Neuronal stem cell (in vitro differentiated cells): ENCODE measurements at regions not wholly inside any gene's neighbourhood (a gene's known extent, or its start where the extent isn't known, plus 50 kb on each side); places are given as distances from the start of the nearest gene placed in this dataset.

Source experiments
- DNase-seq: peaks from one replicate; pipeline ENCODE4 v3.0.0-alpha.2; 2013; ENCODE audit warnings: low spot score
- H2AFZ ChIP-seq: one replicate; pipeline ENCODE4 v1.6.1; 2013; ENCODE audit warnings: mild to moderate bottlenecking, low read length, inconsistent platforms
- H2AK5ac ChIP-seq: 2 replicates; pipeline ENCODE4 v1.6.1; 2013; ENCODE audit warnings: low read depth, mild to moderate bottlenecking, inconsistent platforms, low read length, moderate library complexity, mixed read lengths
- H2BK120ac ChIP-seq: 2 replicates; pipeline ENCODE4 v1.6.1; 2013; ENCODE audit warnings: low read depth, mild to moderate bottlenecking, inconsistent platforms, low read length, moderate library complexity, mixed read lengths
- H2BK12ac ChIP-seq: one replicate; pipeline ENCODE4 v1.6.1; 2013; ENCODE audit warnings: low read length, inconsistent platforms
- H2BK15ac ChIP-seq: 2 replicates; pipeline ENCODE4 v1.6.1; 2013; ENCODE audit warnings: mild to moderate bottlenecking, low read length, inconsistent platforms, mixed read lengths
- H2BK5ac ChIP-seq: one replicate; pipeline ENCODE4 v1.6.1; 2013; ENCODE audit warnings: inconsistent platforms, mild to moderate bottlenecking, low read length, moderate library complexity
- H3K14ac ChIP-seq: one replicate; pipeline ENCODE4 v1.6.1; 2013; ENCODE audit warnings: low read length, inconsistent platforms
- H3K18ac ChIP-seq: 2 replicates; pipeline ENCODE4 v1.6.1; 2013; ENCODE audit warnings: low read length, inconsistent platforms
- H3K23ac ChIP-seq: 2 replicates; pipeline ENCODE4 v1.6.1; 2013; ENCODE audit warnings: low read depth, mild to moderate bottlenecking, mixed read lengths, low read length, inconsistent platforms; ENCODE audit not compliant: poor library complexity
- H3K27ac ChIP-seq: replicated peaks from 3 replicates; pipeline ENCODE4 v1.5.1; 2013; ENCODE audit warnings: low read length, inconsistent platforms
- H3K27me3 ChIP-seq, 3 experiments: 2 replicates each; pipeline ENCODE4 v1.6.1; 2013; ENCODE audit warnings: low read length in 3 of 3, mild to moderate bottlenecking in 2 of 3, inconsistent platforms in 1 of 3, low read depth in 1 of 3, mixed read lengths in 1 of 3, moderate library complexity in 1 of 3; ENCODE audit not compliant: control insufficient read depth in 3 of 3, insufficient read depth in 3 of 3
- H3K36me3 ChIP-seq, 2 donors: replicated peaks in 1 of 2; 2 replicates each; pipeline ENCODE4 v1.6.1; 2013; ENCODE audit warnings: low read length in 2 of 2; ENCODE audit not compliant: control insufficient read depth in 2 of 2, insufficient read depth in 2 of 2
- H3K4ac ChIP-seq: 2 replicates; pipeline ENCODE4 v1.6.1; 2013; ENCODE audit warnings: inconsistent platforms, mild to moderate bottlenecking, low read length, moderate library complexity
- H3K4me1 ChIP-seq, 2 donors: 1 replicate in 1 of 2; 2 replicates in 1 of 2; pipeline ENCODE4 v1.6.1; 2013; ENCODE audit warnings: low read length in 2 of 2, low read depth in 1 of 2; ENCODE audit not compliant: control insufficient read depth in 2 of 2, insufficient read depth in 1 of 2
- H3K4me2 ChIP-seq: one replicate; pipeline ENCODE4 v1.6.1; 2013; ENCODE audit warnings: mild to moderate bottlenecking, low read length, inconsistent platforms; ENCODE audit not compliant: insufficient read depth, poor library complexity, severe bottlenecking
- H3K4me3 ChIP-seq, 2 donors: 2 replicates each; pipeline ENCODE4 v1.5.1; 2013; ENCODE audit warnings: low read length in 2 of 2, mild to moderate bottlenecking in 2 of 2, inconsistent platforms in 1 of 2, moderate library complexity in 1 of 2
- H3K79me1 ChIP-seq: one replicate; pipeline ENCODE4 v1.6.1; 2013; ENCODE audit warnings: low read depth, mild to moderate bottlenecking, inconsistent platforms, low read length, moderate library complexity
- H3K9ac ChIP-seq: one replicate; pipeline ENCODE4 v1.6.1; 2013; ENCODE audit warnings: mild to moderate bottlenecking, low read depth, low read length, inconsistent platforms; ENCODE audit not compliant: poor library complexity
- H3K9me3 ChIP-seq, 2 donors: replicated peaks in 1 of 2; 2 replicates each; pipeline versions ENCODE3 to v1.6.1; 2013; ENCODE audit warnings: low read length in 2 of 2, mild to moderate bottlenecking in 2 of 2, inconsistent platforms in 1 of 2, low read depth in 1 of 2, mixed read lengths in 1 of 2, moderate library complexity in 1 of 2; ENCODE audit not compliant: control insufficient read depth in 2 of 2, insufficient read depth in 1 of 2
- H4K8ac ChIP-seq: one replicate; pipeline ENCODE4 v1.6.1; 2013; ENCODE audit warnings: low read depth, mild to moderate bottlenecking, inconsistent platforms, low read length, moderate library complexity
- H4K91ac ChIP-seq: one replicate; pipeline ENCODE4 v1.6.1; 2013; ENCODE audit warnings: low read length, low read depth, mild to moderate bottlenecking, inconsistent platforms; ENCODE audit not compliant: poor library complexity
- WGBS, 2 donors: extraction: QIAGEN DNeasy Blood & Tissue Kit; methylation state at CpG; one replicate each; pipeline ENCODE4 v1.1.7; 2013; ENCODE audit warnings: missing lambda C conversion rate in 2 of 2, mixed read lengths in 1 of 2; ENCODE audit not compliant: insufficient read length in 2 of 2, insufficient replicate concordance in 1 of 2; ENCODE audit errors: extremely low coverage in 2 of 2; 5-methylcytosine and 5-hydroxymethylcytosine counted together

DNA sequence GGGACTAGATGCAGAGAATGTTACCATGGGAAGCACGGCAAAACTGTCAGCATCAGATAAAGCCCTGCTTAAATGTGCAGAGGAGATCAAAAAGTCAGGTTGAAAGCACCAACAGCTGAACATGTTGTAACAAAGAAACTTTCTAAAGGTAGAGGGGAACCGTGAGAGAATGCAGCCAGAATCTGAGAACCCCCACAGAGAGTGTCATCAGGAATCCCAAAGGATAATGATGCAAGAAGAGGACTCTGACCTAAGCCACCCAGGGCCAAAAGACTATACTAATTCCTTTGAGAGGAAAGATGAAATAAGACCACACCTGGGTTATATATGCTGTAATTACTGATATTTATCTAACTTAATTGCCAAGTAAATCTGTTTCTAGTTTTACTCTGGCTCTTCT, 116.6 kb downstream of the PCSK1 start:
- Histone ChIP-seq H3K9me3 (no peaks in the 10 kb centered on the region), H3K4me1 (peaks cover 2 to 3% of the 10 kb centered on the region in 2 donors), H2BK120ac (no peak overlapping the region), H3K27me3 (no peaks in the 10 kb centered on the region), H2BK5ac (no peak overlapping the region), H3K79me1 (peaks cover 2% of the 10 kb centered on the region), H2BK12ac (no peak overlapping the region), H3K4ac (no peak overlapping the region), H4K91ac (no peak overlapping the region), H2AK5ac (no peak overlapping the region), H3K4me3 (no peak overlapping the region), H3K27ac (no peak overlapping the region), H2BK15ac (no peak overlapping the region), H4K8ac (no peak overlapping the region), H3K36me3 (no peaks in the 10 kb centered on the region), H3K9ac (no peak overlapping the region), H3K23ac (no peak overlapping the region), H2AFZ (no peak overlapping the region), H3K18ac (peak overlapping the region; percentile 40), H3K14ac (no peak overlapping the region), H3K4me2 (no peak overlapping the region)
- no peak for DNase-seq
- WGBS, 2 donors, result no CpG with 5 or more reads among the region's 2 CpGs

DNA sequence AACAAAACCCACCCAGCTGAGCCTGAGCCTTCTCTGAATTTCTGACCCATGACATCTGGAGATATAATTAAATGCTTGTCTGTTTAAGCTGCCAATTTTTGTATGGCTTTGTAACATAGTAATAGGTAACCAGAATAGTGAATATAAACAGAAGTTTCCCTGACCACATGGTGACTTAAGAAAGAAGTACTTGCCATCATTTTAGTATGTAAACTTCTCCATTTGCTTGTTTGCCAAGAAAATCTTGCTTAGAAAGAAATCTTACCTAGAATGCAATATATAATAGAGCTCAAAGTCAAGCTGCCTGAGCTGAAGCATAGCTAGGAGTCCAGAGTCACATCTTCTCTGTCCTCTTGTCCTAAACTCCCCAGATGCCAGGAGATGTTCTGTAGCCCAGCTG, 117.0 kb downstream of the PCSK1 start:
- Histone ChIP-seq H3K18ac (peak overlapping the region; percentile 40), H3K79me1 (peaks cover 2% of the 10 kb centered on the region), H3K9me3 (no peaks in the 10 kb centered on the region), H4K8ac (no peak overlapping the region), H4K91ac (no peak overlapping the region), H3K9ac (no peak overlapping the region), H2BK120ac (no peak overlapping the region), H2BK5ac (no peak overlapping the region), H3K4me3 (no peak overlapping the region), H3K36me3 (no peaks in the 10 kb centered on the region), H3K4ac (no peak overlapping the region), H3K4me1 (peaks cover 2 to 3% of the 10 kb centered on the region in 2 donors), H3K23ac (no peak overlapping the region), H3K27me3 (no peaks in the 10 kb centered on the region), H3K14ac (no peak overlapping the region), H3K4me2 (no peak overlapping the region), H3K27ac (no peak overlapping the region), H2BK12ac (no peak overlapping the region), H2AK5ac (no peak overlapping the region), H2BK15ac (no peak overlapping the region), H2AFZ (no peak overlapping the region)
- DNase-seq, result no peak

GRCh38 chr5:96315431-96315830, 117.6 kb downstream of the PCSK1 start:
- no peak overlapping the region for H2AFZ ChIP-seq
- peaks cover 2 to 3% of the 10 kb centered on the region in 2 donors for H3K4me1 ChIP-seq
- H2BK120ac ChIP-seq, result no peak overlapping the region
- no peak overlapping the region for H3K4ac ChIP-seq
- no peak overlapping the region for H2BK5ac ChIP-seq
- peak overlapping the region; percentile 54 for H4K8ac ChIP-seq
- H3K27me3 ChIP-seq, result no peaks in the 10 kb centered on the region
- no peak overlapping the region for H3K4me2 ChIP-seq
- H3K36me3 ChIP-seq, result no peaks in the 10 kb centered on the region
- no peak overlapping the region for H2AK5ac ChIP-seq
- DNase-seq, result no peak
- H3K18ac ChIP-seq, result no peak overlapping the region
- H3K9ac ChIP-seq, result no peak overlapping the region
- no peak overlapping the region for H3K4me3 ChIP-seq
- H3K14ac ChIP-seq, result no peak overlapping the region
- peaks cover 0 to 3% of the 10 kb centered on the region in 2 donors for H3K9me3 ChIP-seq
- no peak overlapping the region for H2BK15ac ChIP-seq
- H3K27ac ChIP-seq, result no peak overlapping the region
- H4K91ac ChIP-seq, result no peak overlapping the region
- H3K79me1 ChIP-seq, result peaks cover 2% of the 10 kb centered on the region
- no peak overlapping the region for H3K23ac ChIP-seq
- H2BK12ac ChIP-seq, result no peak overlapping the region

DNA sequence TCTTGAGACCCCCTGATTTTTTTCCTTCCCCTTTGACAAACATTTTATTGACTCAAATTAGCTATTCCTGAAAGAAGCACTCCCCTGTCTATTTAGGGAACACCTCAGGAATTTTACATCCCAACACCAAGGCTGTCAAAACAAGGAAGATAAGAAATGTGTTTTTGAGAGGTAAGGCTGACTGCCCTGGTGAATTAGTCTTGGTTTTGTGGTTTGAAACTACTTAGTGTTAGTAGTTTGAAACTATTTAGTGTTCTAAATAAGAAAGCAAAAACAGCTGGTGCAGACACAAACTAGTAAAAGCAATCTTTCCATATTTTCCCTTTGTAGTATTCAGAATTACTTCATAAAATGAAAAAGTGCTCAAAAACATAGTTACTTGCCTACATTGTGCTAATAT, 120.7 kb downstream of the PCSK1 start:
- peaks cover 2% of the 10 kb centered on the region for H3K79me1 ChIP-seq
- no peak overlapping the region for H3K27ac ChIP-seq
- no peak overlapping the region for H2BK12ac ChIP-seq
- H2BK15ac ChIP-seq, result no peak overlapping the region
- H2BK120ac ChIP-seq, result no peak overlapping the region
- H3K27me3 ChIP-seq, result no peaks in the 10 kb centered on the region
- no peak overlapping the region for H2AK5ac ChIP-seq
- H4K91ac ChIP-seq, result no peak overlapping the region
- H4K8ac ChIP-seq, result no peak overlapping the region
- H2BK5ac ChIP-seq, result no peak overlapping the region
- no peak for DNase-seq
- no peak overlapping the region for H3K4ac ChIP-seq
- no peaks in the 10 kb centered on the region for H3K36me3 ChIP-seq
- no peak overlapping the region for H3K4me2 ChIP-seq
- no peak overlapping the region for H3K14ac ChIP-seq
- H3K4me1 ChIP-seq, result peaks cover 2 to 3% of the 10 kb centered on the region in 2 donors
- H3K9me3 ChIP-seq, result peaks cover 0 to 6% of the 10 kb centered on the region in 2 donors
- H3K9ac ChIP-seq, result no peak overlapping the region
- H3K4me3 ChIP-seq, result no peak overlapping the region
- H2AFZ ChIP-seq, result no peak overlapping the region
- no peak overlapping the region for H3K18ac ChIP-seq
- no peak overlapping the region for H3K23ac ChIP-seq
